22Rv1 (cell line): ENCODE measurements at regions not wholly inside any gene's neighbourhood (a gene's known extent, or its start where the extent isn't known, plus 50 kb on each side); places are given as distances from the start of the nearest gene placed in this dataset.

Experiments used
- ZFX ChIP-seq: fragments of 450-650 bp; IDR thresholded peaks from 2 replicates; pipeline ENCODE4 v1.6.1; 2017; ENCODE audit warnings: antibody characterized with exemption, borderline replicate concordance
- TF ChIP-seq, protein P1 (sequence below): fragments of 450-650 bp; IDR thresholded peaks from 2 replicates; pipeline ENCODE4 v1.5.1; 2017; ENCODE audit warnings: mild to moderate bottlenecking

GRCh38 chr10:130244031-130244927 is 108.1 kb downstream of the GLRX3 start:
- TF ChIP-seq, protein P1, sequence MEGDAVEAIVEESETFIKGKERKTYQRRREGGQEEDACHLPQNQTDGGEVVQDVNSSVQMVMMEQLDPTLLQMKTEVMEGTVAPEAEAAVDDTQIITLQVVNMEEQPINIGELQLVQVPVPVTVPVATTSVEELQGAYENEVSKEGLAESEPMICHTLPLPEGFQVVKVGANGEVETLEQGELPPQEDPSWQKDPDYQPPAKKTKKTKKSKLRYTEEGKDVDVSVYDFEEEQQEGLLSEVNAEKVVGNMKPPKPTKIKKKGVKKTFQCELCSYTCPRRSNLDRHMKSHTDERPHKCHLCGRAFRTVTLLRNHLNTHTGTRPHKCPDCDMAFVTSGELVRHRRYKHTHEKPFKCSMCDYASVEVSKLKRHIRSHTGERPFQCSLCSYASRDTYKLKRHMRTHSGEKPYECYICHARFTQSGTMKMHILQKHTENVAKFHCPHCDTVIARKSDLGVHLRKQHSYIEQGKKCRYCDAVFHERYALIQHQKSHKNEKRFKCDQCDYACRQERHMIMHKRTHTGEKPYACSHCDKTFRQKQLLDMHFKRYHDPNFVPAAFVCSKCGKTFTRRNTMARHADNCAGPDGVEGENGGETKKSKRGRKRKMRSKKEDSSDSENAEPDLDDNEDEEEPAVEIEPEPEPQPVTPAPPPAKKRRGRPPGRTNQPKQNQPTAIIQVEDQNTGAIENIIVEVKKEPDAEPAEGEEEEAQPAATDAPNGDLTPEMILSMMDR: no peak
- no peak for TF ChIP-seq ZFX
